COLO829 (cell line): ENCODE measurements at regions not wholly inside any gene's neighbourhood (a gene's known extent, or its start where the extent isn't known, plus 50 kb on each side); places are given as distances from the start of the nearest gene placed in this dataset.
"Not testable (repeated sequence)": the region's sequence is repeated elsewhere in the genome, so short reads cannot be mapped to it uniquely, and the experiment has no call there.

Experiments used
- DNase-seq: peaks from one replicate; pipeline ENCODE4 v3.0.0; 2012; ENCODE audit warnings: low spot score

DNA sequence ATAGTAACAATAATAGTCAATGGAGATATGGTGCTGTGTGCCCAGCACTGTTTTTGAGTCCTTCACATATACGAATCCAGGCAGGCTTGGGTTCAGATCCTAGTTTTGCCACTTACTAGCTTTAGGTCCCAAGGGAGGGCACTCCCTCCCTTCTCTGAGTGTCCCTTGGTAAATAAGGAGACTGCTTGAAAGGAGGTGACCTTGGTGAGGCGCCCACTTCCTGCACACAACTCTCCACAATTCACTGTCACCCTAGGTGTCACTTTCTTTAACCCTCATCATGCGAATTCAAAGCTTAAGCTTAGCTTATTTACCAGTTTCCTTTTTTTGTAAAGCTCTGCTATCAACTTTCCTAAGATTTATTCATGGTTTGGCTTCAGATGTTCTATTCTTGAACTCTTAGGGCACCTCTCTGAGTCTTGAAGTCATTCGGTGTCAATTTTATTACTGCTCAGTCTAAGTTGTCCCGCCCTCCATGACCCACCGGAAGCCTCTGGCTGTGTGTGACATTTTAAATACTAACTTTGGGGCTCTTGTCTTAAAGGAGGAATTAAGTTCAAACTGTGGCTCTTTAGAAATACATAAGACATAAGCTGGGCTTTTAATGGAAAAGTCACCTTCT is 170.7 kb upstream of the ZNF618 start:
- no peak for DNase-seq

DNA sequence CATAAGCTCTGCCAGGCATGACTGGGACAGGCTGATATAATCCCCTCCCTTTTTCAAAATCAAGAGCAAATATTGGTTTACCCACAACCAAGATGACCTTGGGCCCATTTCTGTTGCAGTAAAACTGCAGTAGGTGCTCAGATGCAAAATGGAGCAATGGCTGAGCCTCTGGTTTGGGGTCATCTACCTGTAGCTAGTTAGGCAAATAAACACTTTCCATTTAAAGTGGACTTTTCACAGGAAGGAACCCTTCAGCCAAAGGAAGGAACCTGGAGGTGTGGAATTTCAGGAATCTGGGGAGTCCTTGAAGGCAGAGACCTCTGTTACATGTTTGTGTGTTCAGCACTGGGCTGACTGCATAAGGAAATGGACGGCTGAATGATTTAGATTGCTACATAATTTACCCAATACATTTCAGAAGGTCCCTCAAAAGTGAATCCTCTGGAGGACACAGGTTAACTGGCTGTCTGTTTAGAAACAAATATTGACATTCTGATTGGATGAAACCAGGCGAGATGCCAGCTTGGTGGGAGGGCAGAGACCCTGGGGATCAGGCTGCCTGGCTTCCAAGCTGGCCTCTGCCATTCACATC is 170.1 kb upstream of the ZNF618 start:
- no peak for DNase-seq

DNA sequence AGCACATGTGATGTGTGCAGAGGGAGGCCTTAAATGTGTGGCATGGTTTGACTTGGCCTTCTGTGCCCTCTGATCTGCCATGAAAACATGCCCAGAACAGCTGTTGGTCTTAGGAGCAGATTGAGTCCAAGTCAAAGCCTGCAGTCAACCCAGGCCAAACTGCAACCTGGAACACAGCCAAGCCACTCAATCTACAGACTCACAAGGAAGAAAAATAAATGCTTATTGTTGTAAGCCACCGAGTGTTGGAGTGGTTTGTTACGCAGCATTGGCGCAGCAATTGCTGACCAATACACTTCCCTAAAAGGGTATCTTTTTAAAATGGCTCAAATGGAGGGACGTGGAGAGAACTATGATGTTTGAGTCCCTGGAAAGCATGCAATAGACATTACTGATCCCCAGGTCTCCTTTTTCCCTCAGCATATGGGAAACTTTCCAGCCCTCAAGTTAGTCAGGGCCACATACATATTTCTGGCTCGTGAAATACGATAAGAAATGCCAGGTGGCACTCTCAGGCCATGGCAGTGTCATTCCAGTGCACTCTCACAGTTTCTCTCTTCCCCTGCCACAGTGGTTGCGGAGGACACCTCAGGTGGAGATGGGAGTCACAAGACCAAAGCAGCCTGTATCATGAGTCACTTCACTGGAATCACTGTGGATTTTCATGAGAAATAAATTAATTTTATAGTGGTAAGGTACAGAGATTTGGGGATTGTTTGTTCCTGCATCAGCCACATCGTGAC is 168.0 kb upstream of the ZNF618 start:
- DNase-seq, result no peak

DNA sequence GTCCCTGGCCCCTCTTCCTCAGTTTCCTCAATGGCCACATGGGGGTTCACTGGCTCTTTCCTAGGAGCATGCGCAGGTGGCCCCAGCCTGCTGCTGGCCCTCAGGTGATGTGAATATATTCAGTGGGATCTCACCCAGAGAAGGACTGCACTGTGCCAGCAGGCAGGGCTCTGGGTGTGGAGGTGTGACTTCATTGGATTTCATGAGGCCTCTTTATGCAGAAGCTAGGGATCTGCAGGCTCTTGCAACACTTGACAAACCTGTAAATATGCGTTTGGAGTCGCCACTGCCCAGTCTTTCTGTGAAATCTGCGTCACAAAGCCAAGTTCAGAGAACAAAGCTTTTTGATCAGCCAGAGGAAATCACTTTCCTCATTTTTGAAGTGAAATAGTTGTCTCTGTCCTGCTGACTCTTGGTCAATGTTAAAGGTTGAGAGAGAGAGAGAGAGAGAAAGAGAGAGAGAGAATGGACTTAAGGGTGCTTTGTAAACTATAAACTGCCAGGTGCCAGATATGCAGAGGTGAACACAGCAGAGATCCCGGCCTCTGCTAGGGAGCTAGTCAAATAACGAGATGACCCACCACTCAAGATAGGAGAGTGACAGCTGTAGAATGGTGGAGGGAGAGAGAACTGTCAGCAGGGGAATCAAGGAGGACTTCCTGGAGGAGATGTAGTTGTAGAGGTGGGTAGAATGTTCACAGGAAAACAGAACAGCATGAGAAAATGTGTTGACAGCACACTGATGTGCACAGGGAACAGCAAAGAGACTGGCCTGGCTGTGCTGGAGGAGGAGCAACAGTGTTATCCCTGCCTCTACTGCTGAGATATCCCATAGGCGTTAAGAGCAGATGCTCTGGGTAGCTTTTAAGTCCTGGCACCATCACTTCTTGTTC is 167.0 kb upstream of the ZNF618 start:
- no peak for DNase-seq

- no peak for DNase-seq
Observed at GRCh38 chr9:113709721-113710120, 166.4 kb upstream of the ZNF618 start.

GRCh38 chr9:113711251-113711650 is 164.9 kb upstream of the ZNF618 start:
- DNase-seq, result no peak

- peak; percentile 15 for DNase-seq
Observed at GRCh38 chr9:113712053-113712452, 164.1 kb upstream of the ZNF618 start.

DNA sequence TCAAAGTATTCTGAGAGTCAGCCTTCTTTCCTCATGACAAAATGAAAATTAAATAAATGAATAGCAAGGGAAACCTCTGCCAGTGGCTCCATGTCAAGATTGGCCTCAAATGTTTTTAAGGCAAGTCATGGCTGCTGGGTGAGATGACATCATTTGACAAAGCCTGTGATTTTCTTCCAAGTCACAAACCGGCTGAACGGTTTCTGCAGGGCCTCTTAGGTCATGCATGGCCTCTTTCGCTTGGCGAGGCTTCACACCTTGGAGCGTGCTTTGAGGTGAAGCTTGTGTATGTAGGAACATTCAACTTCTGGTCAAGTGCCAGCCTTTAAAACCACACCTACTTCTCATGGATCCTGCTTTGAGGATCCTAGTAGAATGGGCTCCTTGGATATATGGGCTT is 161.0 kb upstream of the ZNF618 start:
- DNase-seq, result no peak

DNA sequence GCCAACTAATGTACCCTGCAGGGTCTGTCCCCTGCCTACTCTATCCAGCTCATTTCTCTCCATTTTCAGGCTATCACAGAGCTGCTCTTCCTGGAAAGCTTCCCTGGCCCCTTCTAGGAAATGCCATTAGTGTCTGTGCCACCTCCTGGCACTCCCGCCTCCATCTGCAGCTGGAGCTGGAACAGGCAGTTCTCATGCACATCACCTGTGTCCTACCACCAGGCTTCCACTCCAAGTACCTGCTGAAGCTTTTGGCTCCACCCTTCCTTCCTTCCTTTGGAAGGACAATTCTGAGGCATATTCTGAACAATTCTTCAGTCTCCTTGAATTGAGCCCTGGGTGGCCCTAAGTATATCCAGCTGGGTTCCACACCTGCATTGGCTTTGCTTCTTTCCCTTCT is 156.2 kb upstream of the ZNF618 start:
- no peak for DNase-seq

DNA sequence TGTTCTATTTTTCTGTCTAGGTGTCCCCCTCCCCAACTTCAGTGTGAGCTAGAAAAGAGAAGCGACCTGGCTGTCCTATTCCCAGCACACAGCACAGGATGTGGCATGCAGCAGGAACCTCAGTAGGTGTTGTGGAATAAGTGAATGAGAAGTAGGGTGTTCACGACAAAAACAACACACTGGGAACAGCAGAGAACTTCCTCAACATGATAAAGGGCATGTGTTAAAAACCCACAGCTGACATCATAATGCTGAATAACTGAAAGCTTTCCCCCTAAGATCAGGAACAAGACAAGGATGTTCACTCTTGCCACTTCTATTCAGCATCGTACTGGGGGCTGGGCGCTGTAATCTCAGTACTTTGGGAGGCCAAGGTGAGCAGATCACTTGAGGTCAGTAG is 155.6 kb upstream of the ZNF618 start:
- no peak for DNase-seq

- no peak for DNase-seq
Observed at GRCh38 chr9:113721856-113722255, 154.3 kb upstream of the ZNF618 start.

DNA sequence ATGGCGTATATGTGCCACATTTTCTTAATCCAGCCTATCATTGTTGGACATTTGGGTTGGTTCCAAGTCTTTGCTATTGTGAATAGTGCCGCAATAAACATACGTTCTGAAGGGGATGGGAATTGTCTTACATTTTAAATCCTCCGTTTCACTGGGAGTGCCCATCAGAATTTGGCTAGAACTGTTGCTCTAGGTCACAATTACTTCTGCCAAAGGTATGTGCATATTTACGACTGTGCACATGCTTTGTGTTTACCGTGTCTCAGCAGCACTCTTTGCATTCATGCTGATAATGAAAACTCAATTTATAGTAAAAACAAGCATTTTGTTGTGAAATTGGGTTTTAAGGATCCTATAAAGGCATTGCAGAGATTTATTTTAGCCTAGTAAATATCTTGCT is 151.9 kb upstream of the ZNF618 start:
- no peak for DNase-seq

GRCh38 chr9:113728989-113729388 is 147.1 kb upstream of the ZNF618 start:
- DNase-seq, result no peak

- DNase-seq, result no peak
Observed at GRCh38 chr9:113734826-113735225, 141.3 kb upstream of the ZNF618 start.

DNA sequence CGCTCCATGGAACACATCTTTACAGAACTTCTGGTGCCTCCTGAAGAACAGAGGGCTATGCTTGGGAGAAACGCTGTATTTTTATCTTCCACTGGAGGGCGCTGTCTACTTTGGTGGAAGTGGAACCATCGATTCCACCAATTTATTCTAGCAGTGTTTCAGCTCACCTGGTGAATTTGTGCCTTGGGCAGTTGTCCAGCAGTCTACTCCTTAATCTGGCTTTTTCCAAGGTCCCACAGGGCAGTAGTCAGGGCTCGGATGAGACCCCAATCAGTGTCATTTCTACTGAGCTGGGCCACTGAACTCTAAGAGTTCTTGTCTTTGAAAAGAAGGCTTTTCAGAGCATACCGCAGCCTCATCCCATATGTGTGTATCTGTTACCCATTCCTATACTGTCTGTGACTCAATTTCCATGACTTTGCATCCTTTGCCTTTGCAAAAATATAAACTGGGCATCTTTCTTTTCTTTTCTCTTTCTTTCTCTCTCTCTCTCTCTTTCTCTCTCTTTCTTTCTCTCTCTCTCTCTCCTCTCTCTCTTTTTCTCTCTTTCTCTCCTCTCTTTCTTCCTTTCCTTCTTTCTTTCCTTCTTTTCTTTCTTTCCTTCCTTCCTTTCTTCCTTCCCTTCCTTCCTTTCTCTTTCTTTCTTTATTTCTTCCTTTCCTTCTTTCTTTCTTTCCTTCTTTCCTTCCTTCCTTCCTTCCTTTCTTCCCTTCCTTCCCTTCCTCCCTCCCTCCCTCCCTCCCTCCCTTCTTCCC is 138.4 kb upstream of the ZNF618 start:
- peak; percentile 78 for DNase-seq

DNA sequence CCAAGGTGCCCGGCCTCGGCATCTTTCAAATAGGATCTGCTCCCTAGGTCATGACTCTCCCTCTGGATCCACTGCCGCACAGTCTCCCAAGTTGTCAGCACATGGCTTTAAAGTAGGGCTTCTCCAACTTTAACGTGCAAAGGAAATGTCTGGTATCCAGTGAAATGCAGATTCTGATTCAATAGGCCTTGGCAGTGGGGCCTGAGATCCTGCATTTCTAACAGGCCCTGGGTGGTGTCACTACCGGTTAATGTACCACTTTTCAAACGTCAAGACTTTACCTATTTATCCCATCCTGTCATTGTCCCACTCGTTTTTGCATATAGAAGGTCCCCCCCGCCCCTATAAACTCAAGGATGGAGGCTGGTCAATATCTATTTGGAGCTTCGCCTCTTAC is 137.6 kb upstream of the ZNF618 start:
- no peak for DNase-seq

GRCh38 chr9:113738893-113739604 is 137.1 kb upstream of the ZNF618 start:
- DNase-seq, result no peak

DNA sequence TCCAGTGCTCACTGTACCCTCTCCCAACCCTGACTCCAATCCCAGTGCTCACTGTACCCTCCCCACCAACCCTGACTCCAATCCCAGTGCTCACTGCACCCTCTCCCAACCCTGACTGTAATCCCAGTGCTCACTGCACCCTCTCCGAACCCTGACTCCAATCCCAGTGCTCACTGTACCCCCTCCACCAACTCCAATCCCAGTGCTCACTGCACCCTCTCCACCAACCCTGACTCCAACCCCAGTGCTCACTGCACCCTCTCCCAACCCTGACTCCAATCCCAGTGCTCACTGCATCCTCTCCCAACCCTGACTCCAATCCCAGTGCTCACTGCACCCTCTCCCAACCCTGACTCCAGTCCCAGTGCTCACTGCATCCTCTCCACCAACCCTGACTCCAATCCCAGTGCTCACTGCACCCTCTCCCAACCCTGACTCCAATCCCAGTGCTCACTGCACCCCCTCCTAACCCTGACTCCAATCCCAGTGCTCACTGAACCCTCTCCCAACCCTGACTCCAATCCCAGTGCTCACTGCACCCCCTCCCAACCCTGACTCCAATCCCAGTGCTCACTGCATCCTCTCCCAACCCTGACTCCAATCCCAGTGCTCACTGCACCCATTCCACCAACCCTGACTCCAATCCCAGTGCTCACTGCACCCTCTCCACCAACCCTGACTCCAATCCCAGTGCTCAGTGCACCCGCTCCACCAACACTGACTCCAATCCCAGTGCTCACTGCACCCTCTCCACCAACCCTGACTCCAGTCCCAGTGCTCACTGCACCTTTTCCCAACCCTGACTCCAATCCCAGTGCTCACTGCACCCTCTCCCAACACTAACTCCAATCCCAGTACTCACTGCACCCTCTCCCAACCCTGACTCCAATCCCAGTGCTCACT is 136.3 kb upstream of the ZNF618 start:
- DNase-seq, result not testable (repeated sequence)

DNA sequence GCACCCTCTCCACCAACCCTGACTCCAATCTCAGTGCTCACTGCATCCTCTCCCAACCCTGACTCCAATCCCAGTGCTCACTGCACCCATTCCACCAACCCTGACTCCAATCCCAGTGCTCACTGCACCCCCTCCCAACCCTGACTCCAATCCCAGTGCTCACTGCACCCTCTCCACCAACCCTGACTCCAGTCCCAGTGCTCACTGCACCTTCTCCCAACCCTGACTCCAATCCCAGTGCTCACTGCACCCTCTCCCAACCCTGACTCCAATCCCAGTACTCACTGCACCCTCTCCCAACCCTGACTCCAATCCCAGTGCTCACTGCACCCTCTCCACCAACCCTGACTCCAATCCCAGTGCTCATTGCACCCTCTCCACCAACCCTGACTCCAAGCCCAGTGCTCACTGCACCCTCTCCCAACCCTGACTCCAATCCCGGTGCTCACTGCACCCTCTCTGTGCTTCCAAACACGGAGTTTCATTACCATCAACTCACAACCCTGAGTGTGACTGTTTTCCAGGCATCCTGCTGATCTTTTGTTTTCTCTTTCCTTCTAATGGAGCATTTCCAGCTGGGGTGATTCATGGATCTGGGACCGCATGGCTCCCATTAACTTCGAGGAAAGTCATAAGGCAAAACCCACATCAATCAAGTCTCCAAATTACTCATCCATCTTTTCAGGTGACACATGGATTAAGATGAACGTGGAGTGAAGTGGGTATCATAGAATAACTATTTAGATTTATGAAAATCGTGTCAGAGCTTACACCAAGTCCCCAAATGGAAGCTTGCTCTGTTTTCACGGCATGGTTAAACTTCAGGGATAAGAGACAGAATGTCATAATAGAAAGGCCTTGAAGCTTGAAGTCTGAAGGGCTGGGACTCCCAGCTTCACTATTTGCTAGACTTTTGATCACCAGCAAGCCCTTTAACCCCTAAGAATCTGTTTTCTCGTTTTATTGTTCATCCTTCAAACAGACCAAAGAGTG is 135.3 kb upstream of the ZNF618 start:
- peak; percentile 83 for DNase-seq
